GM12878 (cell line): ENCODE measurements at regions not wholly inside any gene's neighbourhood (a gene's known extent, or its start where the extent isn't known, plus 50 kb on each side); places are given as distances from the start of the nearest gene placed in this dataset.

Source experiments
- ATAC-seq: fragments of 200-7000 bp; cut with Tn5 transposase; 3 replicates; pipeline ENCODE4 v1.9.1; 2020; ENCODE audit warnings: mild to moderate bottlenecking, moderate library complexity
- BruUV-seq: library from RNA; stranded (reverse); fragments of 400-500 nt; replicated peaks from 2 replicates; lab custom pipeline; 2021; lab: Mats Ljungman, UMichigan
- CTCF ChIA-PET: fragments of 300-600 bp; sonication (Branson Sonifier 250); formaldehyde crosslinking; extraction: SDS; loops from one replicate; lab custom pipeline; 2021; ENCODE audit warnings: inconsistent platforms; lab: Yijun Ruan, JAX
- POLR2A ChIA-PET: fragments of 350-600 bp; formaldehyde crosslinking; extraction: SDS; loops from one replicate; lab custom pipeline; 2021; ENCODE audit warnings: inconsistent platforms; lab: Charles Lee
- RAD21 ChIA-PET: fragments of 300-600 bp; sonication (Branson Sonifier 250); formaldehyde crosslinking; loops from one replicate; lab custom pipeline; 2023; ENCODE audit warnings: antibody characterized with exemption; ENCODE audit not compliant: unreplicated experiment; lab: Charles Lee
- SMC1A ChIA-PET: fragments of 300-600 bp; sonication (Branson Sonifier 250); formaldehyde crosslinking; loops from one replicate; lab custom pipeline; 2023; ENCODE audit not compliant: unreplicated experiment, uncharacterized antibody; lab: Charles Lee
- DNase-seq: peaks from one replicate; pipeline ENCODE4 v3.0.0-alpha.2; 2011; ENCODE audit warnings: low read depth, low spot score
- FAIRE-seq: peaks from 3 replicates; lab custom pipeline; 2011; peaks lifted over from hg19 to GRCh38; lab: Jason Lieb, UNC
- H2AFZ ChIP-seq: 2 replicates; pipeline ENCODE4 v1.6.0; 2011; ENCODE audit warnings: low read depth, low read length, control low read depth; ENCODE audit not compliant: control insufficient read depth
- H3K27ac ChIP-seq: 2 replicates; pipeline ENCODE4 v1.5.1; 2011; ENCODE audit warnings: control low read depth; ENCODE audit not compliant: control insufficient read depth, insufficient read depth
- H3K27me3 ChIP-seq, 2 experiments: replicated peaks in 1 of 2; 2 replicates each; pipeline versions ENCODE4 v1.6.0 to v1.6.1; 2011; ENCODE audit warnings: low read length in 1 of 2; ENCODE audit not compliant: control insufficient read depth in 2 of 2, insufficient read depth in 2 of 2
- H3K36me3 ChIP-seq, 2 experiments: 2 replicates each; pipeline ENCODE4 v1.5.1; 2011; ENCODE audit warnings: low read length in 1 of 2; ENCODE audit not compliant: control insufficient read depth in 2 of 2, insufficient read depth in 2 of 2
- H3K4me1 ChIP-seq: 2 replicates; pipeline ENCODE4 v1.6.1; 2011; ENCODE audit warnings: mild to moderate bottlenecking, low read length, moderate library complexity, mixed read lengths; ENCODE audit not compliant: control insufficient read depth, insufficient read depth
- H3K4me2 ChIP-seq: 2 replicates; pipeline ENCODE4 v1.6.0; 2011; ENCODE audit warnings: control low read depth; ENCODE audit not compliant: control insufficient read depth, insufficient read depth
- H3K4me3 ChIP-seq: fragments of 200-600 bp; sonication (generic); 2 replicates; pipeline ENCODE4 v1.5.1; 2016
- H3K79me2 ChIP-seq: 2 replicates; pipeline ENCODE4 v1.6.0; 2011; ENCODE audit warnings: low read length; ENCODE audit not compliant: control insufficient read depth, insufficient read depth
- H3K9ac ChIP-seq: 2 replicates; pipeline ENCODE4 v1.8.0; 2011; ENCODE audit warnings: low read length, control low read depth, mixed read lengths; ENCODE audit not compliant: control insufficient read depth, insufficient read depth
- H3K9me3 ChIP-seq: replicated peaks from 3 replicates; pipeline ENCODE4 v1.5.1; 2011; ENCODE audit warnings: mild to moderate bottlenecking, low read length; ENCODE audit not compliant: control insufficient read depth, insufficient read depth
- H4K20me1 ChIP-seq: 2 replicates; pipeline ENCODE4 v1.6.0; 2011; ENCODE audit not compliant: control insufficient read depth, insufficient read depth
- BACH1 ChIP-seq: fragments of 450-650 bp; IDR thresholded peaks from 2 replicates; pipeline ENCODE4 v1.6.1; 2017; ENCODE audit warnings: mild to moderate bottlenecking, borderline replicate concordance
- CREM ChIP-seq: IDR thresholded peaks from 2 replicates; pipeline ENCODE4 v1.6.1; 2014; ENCODE audit warnings: antibody characterized with exemption, low read depth
- MYC ChIP-seq: IDR thresholded peaks from 2 replicates; pipeline ENCODE4 v1.6.1; 2011; ENCODE audit warnings: mild to moderate bottlenecking, low read length, moderate library complexity, inconsistent platforms; ENCODE audit not compliant: insufficient read depth, insufficient replicate concordance, insufficient read length, severe bottlenecking
- POLR2A ChIP-seq: IDR thresholded peaks from 2 replicates; pipeline ENCODE4 v1.6.1; 2011; ENCODE audit warnings: low read depth, mild to moderate bottlenecking, low read length
- POLR2AphosphoS5 ChIP-seq: IDR thresholded peaks from 2 replicates; pipeline ENCODE4 v1.6.1; 2011; ENCODE audit warnings: mild to moderate bottlenecking, low read length, inconsistent platforms
- RUNX3 ChIP-seq: IDR thresholded peaks from 2 replicates; pipeline ENCODE4 v1.6.1; 2012; ENCODE audit warnings: low read length, inconsistent platforms
- SIX5 ChIP-seq: IDR thresholded peaks from 2 replicates; pipeline ENCODE4 v1.6.1; 2011; ENCODE audit warnings: mild to moderate bottlenecking, low read depth, low read length, moderate library complexity; ENCODE audit not compliant: severe bottlenecking
- SUPT20H ChIP-seq: IDR thresholded peaks from 2 replicates; pipeline ENCODE4 v1.6.1; 2011; ENCODE audit warnings: low read depth, mild to moderate bottlenecking, low read length, moderate library complexity, borderline replicate concordance; ENCODE audit not compliant: control insufficient read depth
- WGBS: methylation state at CpG from one replicate; pipeline ENCODE4 v1.1.6; 2016; ENCODE audit warnings: low lambda C conversion rate; ENCODE audit not compliant: insufficient replicate concordance, insufficient coverage; ENCODE audit errors: missing lambda C conversion rate; 5-methylcytosine and 5-hydroxymethylcytosine counted together
- in situ Hi-C: fragments of 300-500 bp; cut with MboI; formaldehyde crosslinking; loops from 9 replicates; pipeline ENCODE4 v1.14.3; 2018; ENCODE audit warnings: mixed read lengths
- intact Hi-C: fragments of 100-400 bp; cut with micrococcal nuclease; formaldehyde crosslinking; loops from one replicate; pipeline ENCODE4 v1.14.2; 2022; ENCODE audit not compliant: unreplicated experiment
- TF ChIP-seq, protein P1 (sequence below): fragments of 450-650 bp; IDR thresholded peaks from 2 replicates; pipeline ENCODE4 v1.6.1; 2017; ENCODE audit warnings: mild to moderate bottlenecking, moderate library complexity
- TF ChIP-seq, protein P2 (sequence below): fragments of 450-650 bp; IDR thresholded peaks from 2 replicates; pipeline ENCODE4 v1.6.1; 2017; ENCODE audit warnings: low read depth, mild to moderate bottlenecking, moderate library complexity

DNA sequence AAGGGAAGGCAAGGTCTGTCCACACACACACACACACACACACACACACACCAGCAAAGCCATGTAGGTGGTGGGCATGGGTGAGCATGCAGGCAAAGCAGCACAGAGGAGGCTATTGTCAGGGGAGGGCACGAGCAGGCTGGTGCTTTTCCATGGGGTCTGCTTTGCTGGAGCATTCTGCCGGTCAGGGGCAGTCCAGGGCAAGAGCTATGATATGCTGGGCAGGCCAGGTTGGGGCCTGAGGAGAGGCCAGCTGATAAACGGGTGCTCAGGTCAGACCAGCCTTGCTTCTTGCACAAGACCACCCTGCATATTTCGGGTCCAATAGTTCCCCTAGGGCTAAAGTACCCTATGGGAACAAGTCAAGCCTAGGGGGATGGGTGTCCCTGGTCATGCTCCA is 253.9 kb upstream of the DMAC1 start:
- no peak for DNase-seq
- in situ Hi-C loops (no loop called here), intact Hi-C loops (no loop called here)
- Histone ChIP-seq H3K27me3 (no peaks in the 10 kb centered on the region), H3K9ac (no peak overlapping the region), H4K20me1 (no peaks in the 10 kb centered on the region), H3K4me1 (no peaks in the 10 kb centered on the region), H3K4me2 (no peak overlapping the region), H3K36me3 (no peaks in the 10 kb centered on the region), H3K9me3 (no peaks in the 10 kb centered on the region), H2AFZ (no peak overlapping the region), H3K27ac (no peak overlapping the region), H3K4me3 (no peak overlapping the region), H3K79me2 (no peaks in the 10 kb centered on the region)
- no peak for ATAC-seq
- SMC1A ChIA-PET: no interaction called here
- 7% methylated on average over 4 of the region's 4 CpGs for WGBS
- POLR2A ChIA-PET: no interaction called here
- CTCF ChIA-PET: no interaction called here
- RAD21 ChIA-PET: no interaction called here
- no TSS peak for BruUV-seq
- TF ChIP-seq, protein P1, sequence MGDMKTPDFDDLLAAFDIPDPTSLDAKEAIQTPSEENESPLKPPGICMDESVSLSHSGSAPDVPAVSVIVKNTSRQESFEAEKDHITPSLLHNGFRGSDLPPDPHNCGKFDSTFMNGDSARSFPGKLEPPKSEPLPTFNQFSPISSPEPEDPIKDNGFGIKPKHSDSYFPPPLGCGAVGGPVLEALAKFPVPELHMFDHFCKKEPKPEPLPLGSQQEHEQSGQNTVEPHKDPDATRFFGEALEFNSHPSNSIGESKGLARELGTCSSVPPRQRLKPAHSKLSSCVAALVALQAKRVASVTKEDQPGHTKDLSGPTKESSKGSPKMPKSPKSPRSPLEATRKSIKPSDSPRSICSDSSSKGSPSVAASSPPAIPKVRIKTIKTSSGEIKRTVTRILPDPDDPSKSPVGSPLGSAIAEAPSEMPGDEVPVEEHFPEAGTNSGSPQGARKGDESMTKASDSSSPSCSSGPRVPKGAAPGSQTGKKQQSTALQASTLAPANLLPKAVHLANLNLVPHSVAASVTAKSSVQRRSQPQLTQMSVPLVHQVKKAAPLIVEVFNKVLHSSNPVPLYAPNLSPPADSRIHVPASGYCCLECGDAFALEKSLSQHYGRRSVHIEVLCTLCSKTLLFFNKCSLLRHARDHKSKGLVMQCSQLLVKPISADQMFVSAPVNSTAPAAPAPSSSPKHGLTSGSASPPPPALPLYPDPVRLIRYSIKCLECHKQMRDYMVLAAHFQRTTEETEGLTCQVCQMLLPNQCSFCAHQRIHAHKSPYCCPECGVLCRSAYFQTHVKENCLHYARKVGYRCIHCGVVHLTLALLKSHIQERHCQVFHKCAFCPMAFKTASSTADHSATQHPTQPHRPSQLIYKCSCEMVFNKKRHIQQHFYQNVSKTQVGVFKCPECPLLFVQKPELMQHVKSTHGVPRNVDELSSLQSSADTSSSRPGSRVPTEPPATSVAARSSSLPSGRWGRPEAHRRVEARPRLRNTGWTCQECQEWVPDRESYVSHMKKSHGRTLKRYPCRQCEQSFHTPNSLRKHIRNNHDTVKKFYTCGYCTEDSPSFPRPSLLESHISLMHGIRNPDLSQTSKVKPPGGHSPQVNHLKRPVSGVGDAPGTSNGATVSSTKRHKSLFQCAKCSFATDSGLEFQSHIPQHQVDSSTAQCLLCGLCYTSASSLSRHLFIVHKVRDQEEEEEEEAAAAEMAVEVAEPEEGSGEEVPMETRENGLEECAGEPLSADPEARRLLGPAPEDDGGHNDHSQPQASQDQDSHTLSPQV: no peak
- TF ChIP-seq CREM (no peak), POLR2A (no peak), BACH1 (no peak), SUPT20H (no peak), RUNX3 (no peak), MYC (no peak), SIX5 (no peak), POLR2AphosphoS5 (no peak)
- TF ChIP-seq, protein P2, sequence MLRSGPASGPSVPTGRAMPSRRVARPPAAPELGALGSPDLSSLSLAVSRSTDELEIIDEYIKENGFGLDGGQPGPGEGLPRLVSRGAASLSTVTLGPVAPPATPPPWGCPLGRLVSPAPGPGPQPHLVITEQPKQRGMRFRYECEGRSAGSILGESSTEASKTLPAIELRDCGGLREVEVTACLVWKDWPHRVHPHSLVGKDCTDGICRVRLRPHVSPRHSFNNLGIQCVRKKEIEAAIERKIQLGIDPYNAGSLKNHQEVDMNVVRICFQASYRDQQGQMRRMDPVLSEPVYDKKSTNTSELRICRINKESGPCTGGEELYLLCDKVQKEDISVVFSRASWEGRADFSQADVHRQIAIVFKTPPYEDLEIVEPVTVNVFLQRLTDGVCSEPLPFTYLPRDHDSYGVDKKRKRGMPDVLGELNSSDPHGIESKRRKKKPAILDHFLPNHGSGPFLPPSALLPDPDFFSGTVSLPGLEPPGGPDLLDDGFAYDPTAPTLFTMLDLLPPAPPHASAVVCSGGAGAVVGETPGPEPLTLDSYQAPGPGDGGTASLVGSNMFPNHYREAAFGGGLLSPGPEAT: no peak
- no peak for FAIRE-seq
